ENCODE measurements at regions not wholly inside any gene's neighbourhood (a gene's known extent, or its start where the extent isn't known, plus 50 kb on each side); places are given as distances from the start of the nearest gene placed in this dataset.

GRCh38 chr15:35596285-35596684 is 50.3 kb upstream of the DPH6 start:
- no peak for DNase-seq (ENCODE audit: low read depth)
- H3K4me3 ChIP-seq (ENCODE audit: low read depth, low read length) = no peak overlapping the region
- H3K36me3 ChIP-seq (ENCODE audit: control insufficient read depth, insufficient read depth, low read length) = no peaks in the 10 kb centered on the region
- no peaks in the 10 kb centered on the region for H3K27me3 ChIP-seq (ENCODE audit: control insufficient read depth, insufficient read depth, low read length)
- TF ChIP-seq, protein P1, sequence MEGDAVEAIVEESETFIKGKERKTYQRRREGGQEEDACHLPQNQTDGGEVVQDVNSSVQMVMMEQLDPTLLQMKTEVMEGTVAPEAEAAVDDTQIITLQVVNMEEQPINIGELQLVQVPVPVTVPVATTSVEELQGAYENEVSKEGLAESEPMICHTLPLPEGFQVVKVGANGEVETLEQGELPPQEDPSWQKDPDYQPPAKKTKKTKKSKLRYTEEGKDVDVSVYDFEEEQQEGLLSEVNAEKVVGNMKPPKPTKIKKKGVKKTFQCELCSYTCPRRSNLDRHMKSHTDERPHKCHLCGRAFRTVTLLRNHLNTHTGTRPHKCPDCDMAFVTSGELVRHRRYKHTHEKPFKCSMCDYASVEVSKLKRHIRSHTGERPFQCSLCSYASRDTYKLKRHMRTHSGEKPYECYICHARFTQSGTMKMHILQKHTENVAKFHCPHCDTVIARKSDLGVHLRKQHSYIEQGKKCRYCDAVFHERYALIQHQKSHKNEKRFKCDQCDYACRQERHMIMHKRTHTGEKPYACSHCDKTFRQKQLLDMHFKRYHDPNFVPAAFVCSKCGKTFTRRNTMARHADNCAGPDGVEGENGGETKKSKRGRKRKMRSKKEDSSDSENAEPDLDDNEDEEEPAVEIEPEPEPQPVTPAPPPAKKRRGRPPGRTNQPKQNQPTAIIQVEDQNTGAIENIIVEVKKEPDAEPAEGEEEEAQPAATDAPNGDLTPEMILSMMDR (IDR thresholded peaks at IDR 0.05; ENCODE audit: insufficient read depth, low read length, poor library complexity, severe bottlenecking) = no peak

DNA sequence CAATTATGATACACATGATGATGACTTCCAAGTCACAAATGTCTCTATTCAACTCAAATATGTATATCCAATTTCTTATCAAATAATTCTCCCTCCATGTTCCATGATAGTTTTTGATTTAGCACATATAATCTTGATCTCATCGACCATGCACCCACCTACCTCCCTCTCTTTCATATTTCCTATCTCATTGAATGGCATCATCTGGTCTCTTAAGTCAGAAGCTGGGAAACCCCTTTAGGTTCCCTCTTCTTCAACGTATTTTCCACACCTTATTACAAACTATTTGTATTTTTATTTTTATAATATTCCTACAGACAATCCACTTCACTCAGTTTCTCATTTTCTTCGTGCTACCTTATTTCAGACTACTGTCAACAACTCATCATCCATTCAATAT is 56.9 kb upstream of the DPH6 start:
- TF ChIP-seq, protein P1 (IDR thresholded peaks at IDR 0.05; ENCODE audit: insufficient read depth, low read length, poor library complexity, severe bottlenecking) = no peak

GRCh38 chr15:35603301-35603700 is 57.3 kb upstream of the DPH6 start:
- Histone ChIP-seq H3K27me3 (ENCODE audit: control insufficient read depth, insufficient read depth, low read length) (no peaks in the 10 kb centered on the region), H3K4me3 (ENCODE audit: low read depth, low read length) (no peak overlapping the region), H3K36me3 (ENCODE audit: control insufficient read depth, insufficient read depth, low read length) (no peaks in the 10 kb centered on the region)
- TF ChIP-seq, protein P1 (IDR thresholded peaks at IDR 0.05; ENCODE audit: insufficient read depth, low read length, poor library complexity, severe bottlenecking) = no peak
- DNase-seq (ENCODE audit: low read depth) = peak; percentile 7

More for the DNA sequence above, 56.9 kb upstream of the DPH6 start:
- Histone ChIP-seq H3K4me3 (ENCODE audit: low read depth, low read length) (no peak overlapping the region), H3K36me3 (ENCODE audit: control insufficient read depth, insufficient read depth, low read length) (no peaks in the 10 kb centered on the region), H3K27me3 (ENCODE audit: control insufficient read depth, insufficient read depth, low read length) (no peaks in the 10 kb centered on the region)
- no peak for DNase-seq (ENCODE audit: low read depth)

DNA sequence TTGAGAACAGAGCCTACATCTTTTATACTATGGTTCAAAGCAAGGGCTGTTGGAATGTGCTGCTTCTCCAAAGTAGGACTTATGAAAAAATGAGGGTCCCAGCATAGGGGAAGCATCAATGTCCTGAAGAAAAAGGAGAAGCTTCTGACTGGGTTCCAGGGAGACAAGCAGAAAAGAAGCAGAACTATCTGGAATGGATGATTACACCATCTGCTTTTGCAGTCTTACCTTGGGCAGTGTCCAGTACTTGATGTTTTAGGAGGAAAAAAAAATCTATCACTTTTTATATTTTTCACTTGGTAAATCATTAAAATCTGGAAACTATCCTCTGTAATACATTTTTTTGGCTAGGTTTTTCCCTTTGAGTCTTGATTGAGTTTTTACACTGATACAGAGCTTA is 57.9 kb upstream of the DPH6 start:
- no peak for DNase-seq (ENCODE audit: low read depth)
- no peaks in the 10 kb centered on the region for H3K36me3 ChIP-seq (ENCODE audit: control insufficient read depth, insufficient read depth, low read length)
- H3K27me3 ChIP-seq (ENCODE audit: control insufficient read depth, insufficient read depth, low read length) = no peaks in the 10 kb centered on the region
- TF ChIP-seq, protein P1 (IDR thresholded peaks at IDR 0.05; ENCODE audit: insufficient read depth, low read length, poor library complexity, severe bottlenecking) = no peak
- no peak overlapping the region for H3K4me3 ChIP-seq (ENCODE audit: low read depth, low read length)

GRCh38 chr15:35605764-35606449 is 59.9 kb upstream of the DPH6 start:
- DNase-seq (ENCODE audit: low read depth) = no peak
- TF ChIP-seq, protein P1 (IDR thresholded peaks at IDR 0.05; ENCODE audit: insufficient read depth, low read length, poor library complexity, severe bottlenecking) = no peak
- no peaks in the 10 kb centered on the region for H3K36me3 ChIP-seq (ENCODE audit: control insufficient read depth, insufficient read depth, low read length)
- no peak overlapping the region for H3K4me3 ChIP-seq (ENCODE audit: low read depth, low read length)
- H3K27me3 ChIP-seq (ENCODE audit: control insufficient read depth, insufficient read depth, low read length) = no peaks in the 10 kb centered on the region

DNA sequence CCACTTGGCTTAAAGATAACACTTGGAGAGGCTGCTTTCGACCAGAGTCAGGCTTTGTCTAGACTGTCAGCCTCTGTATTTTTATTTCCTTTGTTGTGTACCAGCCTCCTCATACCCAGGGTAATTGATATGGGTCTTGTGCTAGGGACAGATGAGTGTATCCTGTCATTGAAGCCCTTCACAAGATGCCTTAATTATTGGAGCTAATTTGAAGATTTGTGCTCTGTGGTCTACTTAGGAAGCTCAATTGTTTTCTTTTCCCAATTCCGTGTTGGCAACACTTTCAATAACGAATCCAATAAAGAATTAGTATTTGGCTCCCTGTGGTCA is 60.5 kb upstream of the DPH6 start:
- H3K4me3 ChIP-seq (ENCODE audit: low read depth, low read length) = no peak overlapping the region
- H3K27me3 ChIP-seq (ENCODE audit: control insufficient read depth, insufficient read depth, low read length) = no peaks in the 10 kb centered on the region
- TF ChIP-seq, protein P1 (IDR thresholded peaks at IDR 0.05; ENCODE audit: insufficient read depth, low read length, poor library complexity, severe bottlenecking) = no peak
- DNase-seq (ENCODE audit: low read depth) = no peak
- H3K36me3 ChIP-seq (ENCODE audit: control insufficient read depth, insufficient read depth, low read length) = no peaks in the 10 kb centered on the region
